ENCODE measurements at regions not wholly inside any gene's neighbourhood (a gene's known extent, or its start where the extent isn't known, plus 50 kb on each side); places are given as distances from the start of the nearest gene placed in this dataset.

DNA sequence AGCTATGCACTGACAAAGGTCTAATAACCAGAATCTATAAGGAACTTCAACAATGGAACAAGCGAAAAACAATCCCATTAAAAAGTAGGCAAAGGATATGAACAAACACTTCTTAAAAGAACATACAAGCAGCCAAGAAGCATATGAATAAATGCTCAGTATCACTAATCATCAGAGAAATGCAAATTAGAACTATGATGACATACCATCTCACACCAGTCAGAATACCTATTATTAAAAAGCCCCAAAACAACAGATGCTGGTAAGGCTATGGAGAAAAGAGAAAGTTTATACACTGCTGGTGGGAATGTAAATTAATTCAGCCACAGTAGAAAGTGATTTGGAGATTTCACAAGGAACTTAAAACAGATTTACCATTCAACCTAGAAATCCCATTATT, 211.8 kb downstream of the EDN1 start:
- Histone ChIP-seq H3K9me3 (ENCODE audit: insufficient read depth in 2 of 2, low read depth in 1 of 2, low read length in 1 of 2) (no peaks in the 10 kb centered on the region), H2AFZ (ENCODE audit: low read length) (no peak overlapping the region), H4K5ac (ENCODE audit: insufficient read length, low read depth, low read length) (no peak overlapping the region), H3K18ac (ENCODE audit: extremely low read depth, low read length) (no peak overlapping the region), H2BK20ac (ENCODE audit: low read length) (no peak overlapping the region), H2BK5ac (ENCODE audit: low read depth, low read length) (no peak overlapping the region), H3K4me3 (ENCODE audit: extremely low read depth in 1 of 4, insufficient read depth in 2 of 4, low read depth in 3 of 4, low read length in 4 of 4) (no peak overlapping the region), H3K23ac (ENCODE audit: insufficient read length) (no peak overlapping the region), H4K8ac (ENCODE audit: extremely low read depth, insufficient read depth, low read length) (no peak overlapping the region), H3K23me2 (ENCODE audit: low read depth, low read length) (no peaks in the 10 kb centered on the region), H3K4me2 (ENCODE audit: insufficient read depth in 1 of 2, low read depth in 2 of 2, low read length in 2 of 2) (no peak overlapping the region), H4K91ac (replicated peaks; ENCODE audit: insufficient read length, low read length) (no peak overlapping the region), H3K9ac (replicated peaks in 1 of 4; ENCODE audit: extremely low read depth in 1 of 4, low read depth in 3 of 4, low read length in 3 of 4) (no peak overlapping the region), H3K27me3 (replicated peaks in 1 of 4; ENCODE audit: control insufficient read depth in 3 of 4, extremely low read depth in 1 of 4, insufficient read depth in 3 of 4, low read length in 3 of 4) (no peaks in the 10 kb centered on the region), H3K79me2 (ENCODE audit: control insufficient read depth in 1 of 2, insufficient read depth in 2 of 2, low read length in 2 of 2) (no peaks in the 10 kb centered on the region), H2AK5ac (ENCODE audit: low read depth, low read length) (no peak overlapping the region), H2BK12ac (ENCODE audit: low read depth, low read length) (no peak overlapping the region), H3K4me1 (replicated peaks in 1 of 4; ENCODE audit: control insufficient read depth in 3 of 4, insufficient read depth in 4 of 4, low read length in 3 of 4) (no peaks in the 10 kb centered on the region), H3K27ac (ENCODE audit: low read depth, low read length) (no peak overlapping the region), H3K14ac (ENCODE audit: insufficient read length) (no peak overlapping the region), H4K20me1 (replicated peaks in 1 of 2; ENCODE audit: control insufficient read depth in 1 of 2, insufficient read depth in 2 of 2, low read length in 2 of 2) (no peaks in the 10 kb centered on the region), H2BK15ac (ENCODE audit: low read length) (no peak overlapping the region), H3K79me1 (ENCODE audit: low read depth, low read length) (no peaks in the 10 kb centered on the region), H3K36me3 (ENCODE audit: control insufficient read depth in 2 of 4, insufficient read depth in 4 of 4, low read length in 3 of 4) (no peaks in the 10 kb centered on the region), H2BK120ac (replicated peaks; ENCODE audit: low read depth, low read length) (no peak overlapping the region), H3K4ac (replicated peaks; ENCODE audit: insufficient read length, low read depth, low read length) (no peak overlapping the region), H3K56ac (replicated peaks; ENCODE audit: insufficient read length, low read depth, low read length) (no peak overlapping the region)
- WGBS, 2 experiments (ENCODE audit: extremely low coverage in 1 of 2, insufficient coverage in 1 of 2, insufficient read length in 1 of 2, insufficient replicate concordance in 2 of 2, low coverage in 1 of 2, low lambda C conversion rate in 2 of 2, missing lambda C conversion rate in 1 of 2), result 92% methylated on average over 1 of the region's 1 CpG; no CpG with 5 or more reads in 1 of the 2 experiments
- CTCF ChIA-PET (ENCODE audit: partially characterized antibody), result interaction anchor here (3.2 to 4.5 kb wide), 3 partner anchors 19 to 215 kb away, joined by 13 to 35 read pairs (median 28); partner anchors contain the start of gene EDN1
- TF ChIP-seq, protein P1, sequence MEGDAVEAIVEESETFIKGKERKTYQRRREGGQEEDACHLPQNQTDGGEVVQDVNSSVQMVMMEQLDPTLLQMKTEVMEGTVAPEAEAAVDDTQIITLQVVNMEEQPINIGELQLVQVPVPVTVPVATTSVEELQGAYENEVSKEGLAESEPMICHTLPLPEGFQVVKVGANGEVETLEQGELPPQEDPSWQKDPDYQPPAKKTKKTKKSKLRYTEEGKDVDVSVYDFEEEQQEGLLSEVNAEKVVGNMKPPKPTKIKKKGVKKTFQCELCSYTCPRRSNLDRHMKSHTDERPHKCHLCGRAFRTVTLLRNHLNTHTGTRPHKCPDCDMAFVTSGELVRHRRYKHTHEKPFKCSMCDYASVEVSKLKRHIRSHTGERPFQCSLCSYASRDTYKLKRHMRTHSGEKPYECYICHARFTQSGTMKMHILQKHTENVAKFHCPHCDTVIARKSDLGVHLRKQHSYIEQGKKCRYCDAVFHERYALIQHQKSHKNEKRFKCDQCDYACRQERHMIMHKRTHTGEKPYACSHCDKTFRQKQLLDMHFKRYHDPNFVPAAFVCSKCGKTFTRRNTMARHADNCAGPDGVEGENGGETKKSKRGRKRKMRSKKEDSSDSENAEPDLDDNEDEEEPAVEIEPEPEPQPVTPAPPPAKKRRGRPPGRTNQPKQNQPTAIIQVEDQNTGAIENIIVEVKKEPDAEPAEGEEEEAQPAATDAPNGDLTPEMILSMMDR (IDR thresholded peaks at IDR 0.05; ENCODE audit: control extremely low read depth in 1 of 3, insufficient read depth in 1 of 3, low read depth in 1 of 3, low read length in 3 of 3), result no peak
- FAIRE-seq (no peak), DNase-seq (ENCODE audit: low read depth in 1 of 2, low spot score in 2 of 2) (no peak)
- POLR2A ChIA-PET (ENCODE audit: partially characterized antibody), result no interaction called here

All from H1 (cell line).